Adrenal gland (tissue), 9 donors: ENCODE measurements at regions not wholly inside any gene's neighbourhood (a gene's known extent, or its start where the extent isn't known, plus 50 kb on each side); places are given as distances from the start of the nearest gene placed in this dataset.

Experiments used
- DNase-seq, 7 donors: peaks; one replicate each; pipeline ENCODE4 v3.0.0-alpha.2; 2019 to 2020
- H3K27ac ChIP-seq, 5 donors: fragments of 200-600 bp; sonication (generic) in 4 of 5; 1 replicate in 3 of 5; 2 replicates in 2 of 5; pipeline versions ENCODE4 v1.5.1 to v1.8.0; 2016 to 2020; ENCODE audit warnings: mild to moderate bottlenecking in 1 of 5
- H3K27me3 ChIP-seq: fragments of 200-600 bp; 2 replicates; pipeline ENCODE4 v1.8.0; 2021
- H3K36me3 ChIP-seq, 2 donors: fragments of 200-600 bp; replicated peaks in 1 of 2; 1 replicate in 1 of 2; 2 replicates in 1 of 2; pipeline versions ENCODE4 v1.5.1 to v1.8.0; 2018 to 2022
- H3K4me1 ChIP-seq, 2 donors: fragments of 200-600 bp; replicated peaks in 1 of 2; 1 replicate in 1 of 2; 2 replicates in 1 of 2; pipeline versions ENCODE4 v1.5.1 to v1.8.0; 2018 to 2021
- H3K4me3 ChIP-seq, 4 donors: fragments of 200-600 bp; sonication (generic) in 3 of 4; one replicate each; pipeline ENCODE4 v1.5.1; 2016 to 2018
- H3K9me3 ChIP-seq, 3 donors: fragments of 200-600 bp; sonication (generic) in 1 of 3; replicated peaks in 1 of 3; 1 replicate in 2 of 3; 2 replicates in 1 of 3; pipeline versions ENCODE4 v1.5.1 to v1.8.0; 2016 to 2021
- CTCF ChIP-seq, 6 experiments: fragments of 450-650 bp in 4 of 6; fragments of 200-600 bp in 2 of 6; sonication (generic) in 1 of 6; IDR thresholded peaks; 1 replicate in 5 of 6; 2 replicates in 1 of 6; pipeline versions ENCODE4 v1.5.1 to v1.8.0; 2016 to 2021; ENCODE audit warnings: antibody characterized with exemption in 6 of 6, mild to moderate bottlenecking in 2 of 6, moderate library complexity in 1 of 6
- POLR2A ChIP-seq, 2 donors: fragments of 450-650 bp; IDR thresholded peaks; one replicate each; pipeline ENCODE4 v1.6.1; 2017; ENCODE audit warnings: antibody characterized with exemption in 2 of 2, mild to moderate bottlenecking in 2 of 2, moderate library complexity in 1 of 2
- WGBS, 4 donors: extraction: QIAGEN DNeasy Blood & Tissue Kit in 2 of 4; methylation state at CpG; one replicate each; pipeline versions ENCODE4 v1.1.5 to v1.1.7; 2013 to 2017; 5-methylcytosine and 5-hydroxymethylcytosine counted together
- intact Hi-C, 2 donors: fragments of 100-400 bp; cut with DNase I; formaldehyde crosslinking; loops; one replicate each; pipeline versions ENCODE4 v1.14.1 to v1.15.0; 2022 to 2023
- donor health status: healthy with polysubstance abuse.
- donor health status: Bipolar disorder and iron deficiency.
- donor health status: DM: yes; HTN: yes; CAD: no.
- donor health status: DM: no; HTN: no; CAD: no.
- donor health status: DM: no; HTN: no; CAD: no.

GRCh38 chr2:122652670-122653069 lies 897.2 kb downstream of the TSN start:
- Histone ChIP-seq H3K4me1 (no peaks in the 10 kb centered on the region), H3K27ac (no peak overlapping the region), H3K36me3 (no peaks in the 10 kb centered on the region), H3K27me3 (no peaks in the 10 kb centered on the region), H3K9me3 (no peaks in the 10 kb centered on the region), H3K4me3 (no peak overlapping the region)
- intact Hi-C loops, result no loop called here
- WGBS, 4 donors, result 62 to 76% (median 69%) methylated on average over 3 of the region's 3 CpGs
- TF ChIP-seq CTCF (IDR thresholded peaks at IDR 0.05), result no peak
- TF ChIP-seq POLR2A (IDR thresholded peaks at IDR 0.05), result no peak
- DNase-seq, result no peak

GRCh38 chr2:122656403-122656802 lies 901.0 kb downstream of the TSN start:
- intact Hi-C loops, result no loop called here
- WGBS, 4 donors, result 81 to 91% (median 87%) methylated on average over 3 of the region's 3 CpGs
- no peak for DNase-seq

GRCh38 chr2:122660786-122661634 lies 905.6 kb downstream of the TSN start:
- no peaks in the 10 kb centered on the region for H3K36me3 ChIP-seq
- 23 to 35% (median 31%) methylated on average over 23 to 30 of the region's 30 CpGs for WGBS, 4 donors
- DNase-seq, result no peak
- intact Hi-C loops, result no loop called here
- no peak overlapping the region for H3K4me3 ChIP-seq
- H3K9me3 ChIP-seq, result no peaks in the 10 kb centered on the region
- no peaks in the 10 kb centered on the region for H3K27me3 ChIP-seq
- no peak overlapping the region for H3K27ac ChIP-seq
- no peak for TF ChIP-seq CTCF (IDR thresholded peaks at IDR 0.05)
- TF ChIP-seq POLR2A (IDR thresholded peaks at IDR 0.05), result no peak
- no peaks in the 10 kb centered on the region for H3K4me1 ChIP-seq

More at GRCh38 chr2:122656403-122656802, 901.0 kb downstream of the TSN start:
- Histone ChIP-seq H3K9me3 (no peaks in the 10 kb centered on the region), H3K27me3 (no peaks in the 10 kb centered on the region), H3K4me3 (no peak overlapping the region), H3K36me3 (no peaks in the 10 kb centered on the region), H3K4me1 (no peaks in the 10 kb centered on the region), H3K27ac (no peak overlapping the region)
- TF ChIP-seq CTCF (IDR thresholded peaks at IDR 0.05) (no peak), POLR2A (IDR thresholded peaks at IDR 0.05) (no peak)

GRCh38 chr2:122663620-122664019 lies 908.2 kb downstream of the TSN start:
- no peak overlapping the region for H3K4me3 ChIP-seq
- no peaks in the 10 kb centered on the region for H3K4me1 ChIP-seq
- 62 to 81% (median 75%) methylated on average over 4 of the region's 4 CpGs for WGBS, 4 donors
- H3K27me3 ChIP-seq, result no peaks in the 10 kb centered on the region
- no peaks in the 10 kb centered on the region for H3K9me3 ChIP-seq
- no peak overlapping the region for H3K27ac ChIP-seq
- H3K36me3 ChIP-seq, result no peaks in the 10 kb centered on the region
- intact Hi-C loops, result no loop called here
- TF ChIP-seq POLR2A (IDR thresholded peaks at IDR 0.05) (no peak), CTCF (IDR thresholded peaks at IDR 0.05) (no peak)
- DNase-seq, result no peak
